Activated T-helper 17 cell treated with anti-CD3 and anti-CD28 coated beads, Interleukin-2, amount 50 U/mL, for 72 hours (primary cell): ENCODE measurements at regions not wholly inside any gene's neighbourhood (a gene's known extent, or its start where the extent isn't known, plus 50 kb on each side); places are given as distances from the start of the nearest gene placed in this dataset.

ENCODE experiments used
- ATAC-seq: fragments of 150-1000 bp; cut with Tn5 transposase; replicated peaks from 2 replicates; pipeline ENCODE4 v1.10.0; 2021; ENCODE audit warnings: mild to moderate bottlenecking, moderate library complexity
- H3K27ac Mint-ChIP-seq: one replicate; pipeline ENCODE4 v1.8.0; 2022; ENCODE audit warnings: mixed read lengths
- H3K27me3 Mint-ChIP-seq: one replicate; pipeline ENCODE4 v1.8.0; 2022; ENCODE audit warnings: mixed read lengths
- H3K36me3 Mint-ChIP-seq: one replicate; pipeline ENCODE4 v1.8.0; 2022; ENCODE audit warnings: low read depth, mild to moderate bottlenecking, mixed read lengths
- H3K4me1 Mint-ChIP-seq: one replicate; pipeline ENCODE4 v1.8.0; 2022; ENCODE audit warnings: mixed read lengths
- H3K4me3 Mint-ChIP-seq: one replicate; pipeline ENCODE4 v1.8.0; 2022; ENCODE audit warnings: mild to moderate bottlenecking, mixed read lengths
- H3K9me3 Mint-ChIP-seq: one replicate; pipeline ENCODE4 v1.8.0; 2022; ENCODE audit warnings: mixed read lengths

DNA sequence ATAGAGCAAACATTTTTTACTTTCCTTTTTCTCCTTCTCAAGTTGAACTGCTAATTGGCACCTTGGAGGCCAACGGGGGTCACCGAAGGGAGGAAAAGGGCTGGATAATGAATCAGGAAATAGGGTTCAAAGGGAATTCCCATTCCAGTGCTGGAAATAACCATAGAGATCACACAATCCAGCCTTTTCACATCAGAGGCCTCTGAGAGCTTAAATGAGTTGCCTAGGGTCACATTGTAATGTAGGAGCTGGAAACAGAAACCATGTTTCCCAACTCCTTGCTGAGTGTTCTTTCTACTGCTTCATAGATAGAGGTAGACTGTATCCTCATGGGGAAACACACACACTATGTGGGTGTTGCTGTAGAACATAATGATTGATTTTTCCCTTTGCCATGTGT is 60.6 kb upstream of the DDHD1 start:
- Mint-ChIP-seq H3K27ac (no peak overlapping the region), H3K27me3 (no peaks in the 10 kb centered on the region), H3K36me3 (no peaks in the 10 kb centered on the region), H3K4me3 (no peak overlapping the region), H3K4me1 (no peaks in the 10 kb centered on the region), H3K9me3 (no peaks in the 10 kb centered on the region)
- no peak for ATAC-seq

DNA sequence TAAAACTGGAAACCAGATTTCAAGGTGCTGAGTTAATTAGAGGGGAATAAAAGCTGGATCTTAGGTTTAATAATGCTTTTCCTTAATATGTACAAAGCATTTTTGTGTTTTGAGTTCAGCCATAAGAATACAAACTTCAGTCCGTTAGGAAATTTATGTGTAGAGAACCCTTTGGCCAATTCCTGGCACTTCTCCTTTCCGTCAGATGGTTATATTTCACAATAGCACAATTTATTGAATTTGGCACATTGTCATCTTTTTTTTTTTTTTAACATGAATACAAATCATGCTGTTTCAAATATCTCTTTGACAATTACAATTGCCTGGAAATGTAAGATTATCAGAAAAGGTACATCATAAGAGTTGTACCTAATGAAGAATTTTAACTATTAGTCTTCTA is 56.2 kb upstream of the DDHD1 start:
- no peaks in the 10 kb centered on the region for H3K27me3 Mint-ChIP-seq
- no peak overlapping the region for H3K4me3 Mint-ChIP-seq
- H3K9me3 Mint-ChIP-seq: peaks cover 9% of the 10 kb centered on the region
- no peaks in the 10 kb centered on the region for H3K36me3 Mint-ChIP-seq
- H3K4me1 Mint-ChIP-seq: no peaks in the 10 kb centered on the region
- H3K27ac Mint-ChIP-seq: no peak overlapping the region
- ATAC-seq: no peak
